H1 (cell line): ENCODE measurements at regions not wholly inside any gene's neighbourhood (a gene's known extent, or its start where the extent isn't known, plus 50 kb on each side); places are given as distances from the start of the nearest gene placed in this dataset.

Source experiments
- CTCF ChIA-PET: fragments of 300-600 bp; sonication (Branson Sonifier 250); formaldehyde crosslinking; loops from one replicate; lab custom pipeline; 2021; ENCODE audit not compliant: partially characterized antibody; lab: Charles Lee
- POLR2A ChIA-PET: fragments of 300-600 bp; sonication (Branson Sonifier 250); formaldehyde crosslinking; loops from one replicate; lab custom pipeline; 2021; ENCODE audit warnings: inconsistent platforms; ENCODE audit not compliant: partially characterized antibody; lab: Charles Lee
- DNase-seq, 2 experiments: peaks; one replicate each; pipeline versions ENCODE4 v3.0.0 to v3.0.0-alpha.2; 2010 to 2022; ENCODE audit warnings: low spot score in 2 of 2, low read depth in 1 of 2, mixed read lengths in 1 of 2
- FAIRE-seq: peaks from 2 replicates; lab custom pipeline; 2011; peaks lifted over from hg19 to GRCh38; lab: Jason Lieb, UNC
- H2AFZ ChIP-seq: 2 replicates; pipeline ENCODE4 v1.8.1; 2012; ENCODE audit warnings: low read length, inconsistent platforms
- H2AK5ac ChIP-seq: 2 replicates; pipeline ENCODE4 v1.6.1; 2013; ENCODE audit warnings: low read depth, low read length
- H2BK120ac ChIP-seq: replicated peaks from 2 replicates; pipeline ENCODE3; 2013; ENCODE audit warnings: low read depth, low read length, inconsistent platforms
- H2BK12ac ChIP-seq: 2 replicates; pipeline ENCODE4 v1.6.1; 2013; ENCODE audit warnings: low read depth, low read length
- H2BK15ac ChIP-seq: 2 replicates; pipeline ENCODE4 v1.6.1; 2013; ENCODE audit warnings: low read length
- H2BK20ac ChIP-seq: 2 replicates; pipeline ENCODE4 v1.6.1; 2013; ENCODE audit warnings: low read length
- H2BK5ac ChIP-seq: 2 replicates; pipeline ENCODE4 v1.6.1; 2013; ENCODE audit warnings: low read depth, low read length
- H3K14ac ChIP-seq: 2 replicates; pipeline ENCODE4 v1.6.1; 2013; ENCODE audit warnings: inconsistent platforms; ENCODE audit not compliant: insufficient read length
- H3K18ac ChIP-seq: 2 replicates; pipeline ENCODE4 v1.6.1; 2013; ENCODE audit warnings: low read length; ENCODE audit errors: extremely low read depth
- H3K23ac ChIP-seq: 2 replicates; pipeline ENCODE4 v1.6.1; 2013; ENCODE audit warnings: inconsistent platforms; ENCODE audit not compliant: insufficient read length
- H3K23me2 ChIP-seq: 2 replicates; pipeline ENCODE4 v1.6.1; 2013; ENCODE audit warnings: low read depth, low read length
- H3K27ac ChIP-seq: 2 replicates; pipeline ENCODE4 v1.6.1; 2011; ENCODE audit warnings: low read depth, low read length, inconsistent platforms
- H3K27me3 ChIP-seq, 4 experiments: replicated peaks in 1 of 4; 1 replicate in 1 of 4; 2 replicates in 3 of 4; pipeline versions ENCODE4 v1.6.1 to v1.8.1; 2011 to 2013; ENCODE audit warnings: low read length in 3 of 4, mild to moderate bottlenecking in 3 of 4, inconsistent platforms in 2 of 4, mixed read lengths in 2 of 4, moderate library complexity in 1 of 4; ENCODE audit not compliant: control insufficient read depth in 3 of 4, insufficient read depth in 3 of 4; ENCODE audit errors: extremely low read depth in 1 of 4
- H3K36me3 ChIP-seq, 4 experiments: 2 replicates each; pipeline versions ENCODE4 v1.6.1 to v1.8.1; 2011 to 2013; ENCODE audit warnings: mild to moderate bottlenecking in 4 of 4, low read length in 3 of 4, moderate library complexity in 2 of 4, control low read depth in 1 of 4, inconsistent platforms in 1 of 4; ENCODE audit not compliant: insufficient read depth in 4 of 4, control insufficient read depth in 2 of 4
- H3K4ac ChIP-seq: replicated peaks from 2 replicates; pipeline ENCODE3; 2013; ENCODE audit warnings: low read length, low read depth, mixed read lengths, inconsistent platforms; ENCODE audit not compliant: insufficient read length
- H3K4me1 ChIP-seq, 4 experiments: replicated peaks in 1 of 4; 1 replicate in 1 of 4; 2 replicates in 3 of 4; pipeline versions ENCODE4 v1.6.1 to v1.8.1; 2011 to 2013; ENCODE audit warnings: low read length in 3 of 4, inconsistent platforms in 2 of 4, mixed read lengths in 1 of 4; ENCODE audit not compliant: insufficient read depth in 4 of 4, control insufficient read depth in 3 of 4
- H3K4me2 ChIP-seq, 2 experiments: 2 replicates each; pipeline versions ENCODE4 v1.6.1 to v1.8.1; 2011 to 2013; ENCODE audit warnings: low read depth in 2 of 2, low read length in 2 of 2, control low read depth in 1 of 2, inconsistent platforms in 1 of 2, mild to moderate bottlenecking in 1 of 2; ENCODE audit not compliant: insufficient read depth in 1 of 2
- H3K4me3 ChIP-seq, 4 experiments: fragments of 200-600, 300-600 bp in 1 of 4; sonication (generic), shearing (Covaris generic), sonication (Bioruptor Twin) in 1 of 4; 2 replicates each; pipeline versions ENCODE4 v1.5.1 to v1.8.1; 2011 to 2016; ENCODE audit warnings: low read length in 4 of 4, low read depth in 3 of 4, control low read depth in 2 of 4, inconsistent platforms in 2 of 4, mild to moderate bottlenecking in 2 of 4, mixed read lengths in 1 of 4, moderate library complexity in 1 of 4; ENCODE audit not compliant: insufficient read depth in 2 of 4; ENCODE audit errors: extremely low read depth in 1 of 4
- H3K56ac ChIP-seq: replicated peaks from 2 replicates; pipeline ENCODE3; 2013; ENCODE audit warnings: low read depth, mild to moderate bottlenecking, mixed read lengths, low read length, inconsistent platforms; ENCODE audit not compliant: insufficient read length
- H3K79me1 ChIP-seq: 2 replicates; pipeline ENCODE4 v1.6.1; 2013; ENCODE audit warnings: low read depth, low read length, control low read depth
- H3K79me2 ChIP-seq, 2 experiments: 2 replicates each; pipeline versions ENCODE4 v1.6.1 to v1.8.1; 2012 to 2013; ENCODE audit warnings: low read length in 2 of 2, mild to moderate bottlenecking in 2 of 2, inconsistent platforms in 1 of 2; ENCODE audit not compliant: insufficient read depth in 2 of 2, control insufficient read depth in 1 of 2
- H3K9ac ChIP-seq, 4 experiments: replicated peaks in 1 of 4; 1 replicate in 1 of 4; 2 replicates in 3 of 4; pipeline versions ENCODE4 v1.6.1 to v1.8.1; 2011 to 2013; ENCODE audit warnings: low read depth in 3 of 4, low read length in 3 of 4, control low read depth in 2 of 4, mild to moderate bottlenecking in 2 of 4, moderate library complexity in 2 of 4, inconsistent platforms in 1 of 4; ENCODE audit errors: extremely low read depth in 1 of 4
- H3K9me3 ChIP-seq, 2 experiments: 2 replicates each; pipeline versions ENCODE4 v1.6.1 to v1.8.1; 2012 to 2013; ENCODE audit warnings: mild to moderate bottlenecking in 2 of 2, moderate library complexity in 2 of 2, control low read depth in 1 of 2, inconsistent platforms in 1 of 2, low read depth in 1 of 2, low read length in 1 of 2, mixed read lengths in 1 of 2; ENCODE audit not compliant: insufficient read depth in 2 of 2
- H4K20me1 ChIP-seq, 2 experiments: replicated peaks in 1 of 2; 2 replicates each; pipeline versions ENCODE3 to v1.8.1; 2011 to 2013; ENCODE audit warnings: inconsistent platforms in 2 of 2, low read length in 2 of 2, mild to moderate bottlenecking in 1 of 2; ENCODE audit not compliant: insufficient read depth in 2 of 2, control insufficient read depth in 1 of 2
- H4K5ac ChIP-seq: 2 replicates; pipeline ENCODE4 v1.6.1; 2013; ENCODE audit warnings: low read length, low read depth, mixed read lengths, inconsistent platforms; ENCODE audit not compliant: insufficient read length
- H4K8ac ChIP-seq: 2 replicates; pipeline ENCODE4 v1.8.0; 2013; ENCODE audit warnings: mild to moderate bottlenecking, moderate library complexity, low read length, inconsistent platforms; ENCODE audit not compliant: insufficient read depth; ENCODE audit errors: extremely low read depth
- H4K91ac ChIP-seq: replicated peaks from 2 replicates; pipeline ENCODE3; 2013; ENCODE audit warnings: low read length, mixed read lengths, inconsistent platforms; ENCODE audit not compliant: insufficient read length
- BACH1 ChIP-seq: IDR thresholded peaks from 2 replicates; pipeline ENCODE4 v1.6.1; 2012; ENCODE audit warnings: low read length, improper control_type of control experiment
- CBX5 ChIP-seq: fragments of 300-800, 300-1000 bp; sonication (generic); IDR thresholded peaks from 2 replicates; pipeline ENCODE4 v1.7.1; 2016; ENCODE audit warnings: antibody characterized with exemption, low read length, low read depth
- CTCF ChIP-seq, 3 experiments: IDR thresholded peaks; 1 replicate in 2 of 3; 2 replicates in 1 of 3; pipeline versions ENCODE4 v1.5.1 to v1.6.1; 2011; ENCODE audit warnings: low read length in 3 of 3, mild to moderate bottlenecking in 3 of 3, inconsistent platforms in 2 of 3, low read depth in 1 of 3, moderate library complexity in 1 of 3; ENCODE audit not compliant: insufficient read depth in 1 of 3; ENCODE audit errors: control extremely low read depth in 1 of 3
- E2F6 ChIP-seq: IDR thresholded peaks from 2 replicates; pipeline ENCODE4 v1.6.1; 2012; ENCODE audit warnings: inconsistent platforms
- GABPA ChIP-seq: IDR thresholded peaks from 2 replicates; pipeline ENCODE4 v1.6.1; 2011; ENCODE audit warnings: mild to moderate bottlenecking, low read length, moderate library complexity, borderline replicate concordance; ENCODE audit not compliant: insufficient read depth
- NRF1 ChIP-seq: IDR thresholded peaks from 2 replicates; pipeline ENCODE4 v1.6.1; 2011; ENCODE audit warnings: mild to moderate bottlenecking, low read depth, low read length, improper control_type of control experiment
- SRF ChIP-seq: IDR thresholded peaks from 2 replicates; pipeline ENCODE4 v1.6.1; 2011; ENCODE audit warnings: mild to moderate bottlenecking, low read depth, low read length, moderate library complexity
- WGBS, 2 experiments: shearing (Covaris generic) in 1 of 2; methylation state at CpG; one replicate each; pipeline versions ENCODE4 v1.1.6 to v1.1.7; 2013 to 2015; ENCODE audit warnings: low lambda C conversion rate in 2 of 2, mixed read lengths in 2 of 2, inconsistent platforms in 1 of 2, low coverage in 1 of 2, missing lambda C conversion rate in 1 of 2; ENCODE audit not compliant: insufficient replicate concordance in 2 of 2, insufficient coverage in 1 of 2, insufficient read length in 1 of 2; ENCODE audit errors: extremely low coverage in 1 of 2, missing lambda C conversion rate in 1 of 2; 5-methylcytosine and 5-hydroxymethylcytosine counted together

GRCh38 chr2:67752199-67752598 lies 310.6 kb downstream of the C1D start:
- no peak overlapping the region for H3K14ac ChIP-seq
- CTCF ChIA-PET, result interaction anchor here (1.1 to 2.1 kb wide), 3 partner anchors 8 to 88 kb away, joined by 3 to 16 read pairs (median 4); no protein-coding TSS in a partner anchor
- no peaks in the 10 kb centered on the region for H3K23me2 ChIP-seq
- H4K5ac ChIP-seq, result no peak overlapping the region
- no peak overlapping the region for H3K4me3 ChIP-seq
- H2AFZ ChIP-seq, result no peak overlapping the region
- no peaks in the 10 kb centered on the region for H3K36me3 ChIP-seq
- POLR2A ChIA-PET, result no interaction called here
- H3K79me1 ChIP-seq, result no peaks in the 10 kb centered on the region
- no peak overlapping the region for H3K4ac ChIP-seq
- TF ChIP-seq NRF1, result no peak
- no peak for TF ChIP-seq E2F6
- TF ChIP-seq CTCF (IDR thresholded peaks at IDR 0.05; ENCODE audit: control extremely low read depth in 1 of 3, insufficient read depth in 1 of 3, low read depth in 1 of 3, low read length in 3 of 3), result no peak
- no peak for TF ChIP-seq SRF
- TF ChIP-seq CBX5, result no peak
- TF ChIP-seq GABPA, result no peak
- TF ChIP-seq BACH1, result no peak
- no peak overlapping the region for H3K27ac ChIP-seq
- H2BK120ac ChIP-seq, result no peak overlapping the region
- FAIRE-seq, result no peak
- H3K4me2 ChIP-seq, result no peak overlapping the region
- H3K56ac ChIP-seq, result no peak overlapping the region
- H3K79me2 ChIP-seq, result no peaks in the 10 kb centered on the region
- peaks cover 0 to 1% (median 0%) of the 10 kb centered on the region in 4 experiments; a peak in 1 of 7 replicates for H3K27me3 ChIP-seq
- no peak overlapping the region for H4K91ac ChIP-seq
- H3K9ac ChIP-seq, result no peak overlapping the region
- 92% methylated on average over 2 of the region's 2 CpGs; no CpG with 5 or more reads in 1 of the 2 experiments for WGBS, 2 experiments
- H3K18ac ChIP-seq, result no peak overlapping the region
- H2BK12ac ChIP-seq, result no peak overlapping the region
- no peak overlapping the region for H3K23ac ChIP-seq
- H4K8ac ChIP-seq, result no peak overlapping the region
- no peak overlapping the region for H2BK15ac ChIP-seq
- H2BK5ac ChIP-seq, result no peak overlapping the region
- H3K4me1 ChIP-seq, result no peaks in the 10 kb centered on the region
- H2AK5ac ChIP-seq, result no peak overlapping the region
- DNase-seq, result no peak
- no peak overlapping the region for H2BK20ac ChIP-seq
- H3K9me3 ChIP-seq, result no peaks in the 10 kb centered on the region
- no peaks in the 10 kb centered on the region for H4K20me1 ChIP-seq
